GM18870 (cell line): ENCODE measurements at regions not wholly inside any gene's neighbourhood (a gene's known extent, or its start where the extent isn't known, plus 50 kb on each side); places are given as distances from the start of the nearest gene placed in this dataset.
"Not testable (repeated sequence)": the region's sequence is repeated elsewhere in the genome, so short reads cannot be mapped to it uniquely, and the experiment has no call there.

Experiments
- ATAC-seq: cut with Tn5 transposase; IDR thresholded peaks from one replicate; pipeline ENCODE4 v1.9.1; 2021; ENCODE audit warnings: moderate library complexity; ENCODE audit not compliant: unreplicated experiment

DNA sequence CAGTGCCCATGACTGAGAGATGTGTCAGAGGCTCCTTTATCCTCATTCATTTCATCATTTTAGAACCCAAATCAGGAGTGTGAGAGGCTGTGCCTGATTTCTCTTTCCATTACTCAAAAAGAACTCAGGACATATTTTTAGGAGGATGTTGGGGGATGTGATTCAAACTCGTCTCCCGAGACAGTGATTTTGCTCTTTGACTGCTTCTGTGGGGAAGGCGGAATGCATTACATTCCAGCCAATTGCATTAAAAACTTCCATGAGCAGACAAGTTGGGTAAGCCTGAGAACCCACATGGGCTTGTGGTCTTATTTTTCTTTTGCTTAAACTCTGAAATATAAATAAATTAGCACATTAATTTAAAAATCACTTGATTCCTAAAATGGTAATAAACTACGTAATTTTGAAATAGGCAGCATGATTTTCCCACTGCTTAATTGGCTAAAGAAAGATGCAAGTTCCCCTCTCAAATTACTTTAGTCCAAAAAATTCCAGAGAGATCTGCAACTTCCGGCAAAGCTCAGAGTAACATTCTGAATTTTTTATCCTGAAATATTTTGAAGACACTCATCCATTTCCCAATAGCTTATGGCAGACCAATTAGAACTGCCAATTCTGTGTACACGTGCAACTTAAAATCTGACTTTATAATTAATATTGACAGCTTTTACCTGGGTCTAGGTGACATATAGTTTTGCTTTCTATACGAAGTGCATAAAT, 185.6 kb downstream of the C7orf25 start:
- no peak for ATAC-seq

DNA sequence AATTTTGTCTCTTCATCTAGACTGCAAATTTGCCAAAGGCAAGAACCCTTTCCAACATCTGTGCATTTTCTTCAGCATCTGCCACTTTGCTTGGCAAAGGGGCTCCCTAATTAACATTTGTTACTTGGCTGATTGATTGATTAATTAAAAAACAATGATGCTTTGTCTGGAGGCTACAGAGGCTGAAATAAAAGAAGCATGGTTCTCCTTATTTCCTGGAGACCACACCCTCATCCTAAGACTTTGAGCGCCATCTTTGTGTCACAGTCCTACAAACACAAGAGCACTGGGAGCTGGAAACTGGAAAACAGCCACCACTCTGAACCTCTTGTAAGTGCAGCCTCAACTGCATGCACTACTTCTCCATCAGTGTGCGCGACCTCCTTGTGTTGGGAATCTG, 189.2 kb downstream of the C7orf25 start:
- ATAC-seq: no peak

DNA sequence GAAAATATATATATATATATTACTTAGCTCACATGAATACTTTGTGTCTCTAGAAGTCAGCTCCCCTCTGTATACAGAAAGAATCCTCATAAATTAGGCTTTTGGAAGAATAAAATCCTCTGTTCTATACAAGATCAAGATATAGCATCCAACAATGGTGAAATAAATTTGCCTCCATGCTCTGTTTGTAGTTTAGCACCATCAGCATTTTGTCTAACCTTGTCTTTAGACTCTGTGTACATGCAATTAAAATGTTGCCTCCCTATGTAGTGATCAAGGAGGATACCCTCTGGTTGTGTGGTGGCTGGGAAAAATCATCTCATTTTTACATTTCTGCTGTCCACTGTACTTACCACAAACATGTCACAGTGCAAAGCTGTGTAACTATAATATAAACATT, 189.7 kb downstream of the C7orf25 start:
- ATAC-seq: no peak

DNA sequence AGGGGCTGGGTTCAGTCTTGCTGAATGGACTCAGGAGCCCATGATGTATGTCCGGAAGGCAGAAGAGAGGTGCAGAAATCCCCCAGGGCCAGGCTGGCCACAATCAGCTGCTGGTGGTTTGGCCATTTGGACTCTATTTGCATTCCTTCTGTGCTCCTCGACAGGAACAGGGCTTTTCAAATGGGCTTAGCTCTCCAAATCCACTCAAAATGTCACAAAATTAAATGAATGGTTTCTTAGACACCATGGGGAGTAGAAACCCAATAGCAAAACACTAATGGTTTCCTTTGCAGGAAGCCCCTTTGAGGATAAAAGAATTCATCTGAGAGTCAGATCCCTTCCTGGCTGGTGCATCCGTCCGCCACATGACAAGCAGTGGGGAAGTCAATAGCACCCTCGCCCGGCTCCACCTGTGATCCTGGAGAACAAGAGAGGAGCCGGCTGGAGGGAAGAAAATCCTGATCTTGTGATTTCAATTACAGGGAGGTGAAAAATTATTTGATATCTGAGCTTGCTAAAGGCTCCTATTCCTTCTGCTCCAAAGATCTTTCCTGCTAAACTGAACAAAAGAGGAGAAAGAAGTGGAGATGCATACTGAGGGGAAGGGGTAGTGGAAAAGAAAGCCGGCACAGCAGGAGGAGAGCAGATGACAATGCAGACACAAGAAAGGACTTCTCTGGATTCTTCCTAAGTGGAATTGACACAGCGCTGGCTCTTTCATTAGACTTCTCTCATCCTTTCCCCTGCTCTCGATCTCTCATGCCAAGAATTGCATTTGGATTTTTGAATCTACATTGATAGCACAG, 190.7 kb downstream of the C7orf25 start:
- no peak for ATAC-seq

DNA sequence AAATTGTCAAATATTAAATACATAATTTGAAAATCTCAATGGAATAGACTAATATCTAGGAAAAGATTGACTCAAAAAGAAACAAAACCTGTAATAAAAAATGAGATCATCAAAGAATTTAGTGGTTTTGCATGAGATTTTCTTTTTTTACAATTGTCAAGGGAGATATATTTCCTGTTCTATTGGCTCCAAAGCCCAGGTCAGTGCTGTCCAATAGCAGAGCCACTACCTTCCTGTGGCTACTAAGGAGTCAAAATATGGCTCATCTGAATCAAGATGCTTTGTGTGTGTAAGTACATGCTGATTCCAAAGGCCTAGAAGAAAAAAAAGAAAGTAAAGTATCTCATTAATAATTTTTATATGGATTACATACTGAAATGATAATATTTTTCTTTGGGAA, 191.9 kb downstream of the C7orf25 start:
- no peak for ATAC-seq

DNA sequence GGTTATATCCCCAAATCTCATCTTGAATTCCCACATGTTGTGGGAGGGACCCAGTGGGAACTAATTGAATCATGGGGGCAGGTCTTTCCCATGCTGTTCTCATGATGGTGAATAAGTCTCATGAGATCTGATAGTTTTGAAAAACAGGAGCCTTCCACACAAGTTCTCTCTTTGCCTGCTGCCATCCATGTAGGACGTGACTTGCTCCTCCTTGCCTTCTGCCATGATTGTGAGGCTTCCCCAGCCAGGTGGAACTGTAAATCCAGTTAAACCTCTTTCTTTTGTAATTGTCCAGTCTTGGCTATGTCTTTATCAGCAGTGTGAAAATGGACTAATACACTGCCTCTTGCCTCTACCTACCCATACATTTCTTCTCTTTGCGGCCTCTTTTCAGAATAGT, 193.4 kb downstream of the C7orf25 start:
- not testable (repeated sequence) for ATAC-seq

DNA sequence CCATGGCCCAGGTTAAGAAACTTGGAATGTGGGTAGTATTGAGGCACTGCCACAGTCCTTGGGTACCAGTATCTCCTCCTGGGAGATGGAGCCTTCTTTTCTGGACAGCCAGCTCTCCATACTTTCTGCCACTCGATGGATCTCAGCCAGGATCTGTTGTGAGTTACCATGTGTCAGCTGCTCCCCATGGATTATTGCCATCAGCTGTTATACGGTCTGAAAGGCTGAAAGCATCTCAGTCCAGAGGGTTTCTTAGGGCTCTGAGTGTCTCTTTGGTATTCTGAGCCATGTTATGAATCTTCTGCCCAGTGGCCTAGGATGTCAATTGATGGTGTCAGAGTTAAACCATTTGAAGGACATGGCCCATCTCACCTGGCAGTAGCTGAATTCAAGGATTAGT, 197.5 kb downstream of the C7orf25 start:
- no peak for ATAC-seq

DNA sequence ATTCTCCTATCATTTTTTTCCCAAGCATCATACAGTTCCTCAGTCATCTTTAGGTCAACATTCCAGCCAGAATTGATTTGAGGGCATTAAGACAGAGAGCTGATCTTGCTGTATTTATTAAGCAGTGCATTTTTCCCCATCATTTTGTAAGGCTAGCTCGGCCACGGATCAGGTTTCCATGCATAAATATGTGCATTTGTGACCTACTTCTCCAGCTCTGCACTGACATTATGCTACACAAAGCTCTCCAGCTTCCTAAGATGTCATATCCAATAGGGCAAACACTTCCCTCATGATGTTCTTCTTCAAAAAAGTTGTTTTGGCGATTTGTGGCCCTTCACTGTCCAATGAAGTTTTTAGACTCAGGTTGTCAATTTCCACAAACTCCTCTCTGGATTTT, 202.6 kb downstream of the C7orf25 start:
- ATAC-seq: no peak

DNA sequence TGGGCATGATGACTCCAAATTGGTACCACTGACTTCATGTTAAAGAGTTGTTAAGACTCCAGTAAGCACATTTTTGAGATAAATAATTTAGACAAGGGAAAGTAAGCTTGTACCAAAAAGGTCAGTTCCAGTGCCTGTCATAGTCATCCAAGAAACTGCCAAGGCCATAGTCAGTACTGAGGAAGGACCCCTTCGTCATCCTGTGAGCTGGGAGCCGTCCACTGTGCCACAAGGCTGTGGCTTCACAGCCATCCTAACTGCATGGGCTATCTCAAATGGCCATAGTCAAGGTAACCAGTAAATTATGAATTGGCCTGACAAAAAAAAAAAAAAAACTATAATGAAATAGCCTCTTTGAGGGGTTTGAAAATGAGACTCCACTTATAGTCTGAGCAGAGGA, 207.2 kb downstream of the C7orf25 start:
- no peak for ATAC-seq

DNA sequence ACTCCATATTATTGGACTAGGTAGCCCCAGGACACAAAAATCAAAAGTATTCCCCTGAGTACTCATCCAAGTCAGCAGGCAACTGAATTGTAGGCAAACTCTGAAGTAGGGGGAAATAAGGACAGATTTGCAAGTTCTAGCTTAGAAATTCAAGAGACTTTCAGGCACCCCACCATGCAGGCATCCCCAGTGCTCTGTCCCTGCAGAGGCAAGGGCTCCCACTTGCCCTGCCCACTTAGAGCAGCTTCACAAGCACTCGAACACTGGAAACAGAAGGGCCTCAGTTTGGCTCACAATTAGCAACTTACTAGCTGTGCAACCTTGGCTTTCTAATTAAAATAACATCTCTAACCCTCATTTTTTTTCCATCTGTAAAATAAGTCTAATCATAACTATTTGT, 209.2 kb downstream of the C7orf25 start:
- no peak for ATAC-seq

DNA sequence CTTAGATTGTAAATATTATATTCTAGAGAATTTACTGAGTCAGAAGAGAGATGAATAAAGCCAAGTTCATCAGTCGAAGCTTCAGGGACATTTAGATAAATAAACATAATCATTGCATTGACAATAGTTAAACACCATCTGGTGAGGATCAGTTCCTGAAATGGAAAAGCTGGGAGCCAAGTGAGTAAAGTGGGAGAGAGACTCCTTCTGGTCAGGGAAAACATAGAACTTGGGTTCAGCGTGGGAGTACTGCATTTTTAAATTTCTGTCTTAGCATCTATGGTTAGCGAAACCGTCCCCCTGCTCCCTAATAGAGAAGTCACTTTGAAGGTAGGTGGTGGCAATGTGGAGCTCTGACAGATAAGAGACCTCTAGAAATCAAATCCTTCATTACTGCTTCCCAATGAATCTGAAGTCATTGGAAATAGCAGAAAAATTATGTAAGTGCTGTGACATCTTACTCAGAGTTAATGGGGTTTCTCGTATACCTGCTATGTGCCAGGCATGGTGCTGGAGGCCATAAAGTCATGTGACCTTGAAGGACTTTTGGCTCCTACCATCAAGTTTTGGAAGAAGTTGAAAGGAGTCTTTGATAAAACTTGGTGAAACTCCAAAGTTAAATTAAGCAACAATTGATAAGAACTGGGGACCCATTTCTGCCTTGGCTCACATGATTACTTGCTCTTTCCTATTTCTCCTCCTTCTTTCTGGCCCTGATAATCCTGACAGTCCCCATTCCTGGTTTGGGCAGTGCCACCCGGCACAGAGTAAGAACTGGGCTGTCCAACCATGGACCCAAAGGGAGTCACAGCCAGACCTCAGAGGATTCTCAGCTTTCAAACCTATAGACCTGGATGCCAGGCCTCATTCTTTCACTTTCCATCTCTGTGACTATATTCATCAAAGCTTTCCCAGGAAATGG, 211.2 kb downstream of the C7orf25 start:
- no peak for ATAC-seq

DNA sequence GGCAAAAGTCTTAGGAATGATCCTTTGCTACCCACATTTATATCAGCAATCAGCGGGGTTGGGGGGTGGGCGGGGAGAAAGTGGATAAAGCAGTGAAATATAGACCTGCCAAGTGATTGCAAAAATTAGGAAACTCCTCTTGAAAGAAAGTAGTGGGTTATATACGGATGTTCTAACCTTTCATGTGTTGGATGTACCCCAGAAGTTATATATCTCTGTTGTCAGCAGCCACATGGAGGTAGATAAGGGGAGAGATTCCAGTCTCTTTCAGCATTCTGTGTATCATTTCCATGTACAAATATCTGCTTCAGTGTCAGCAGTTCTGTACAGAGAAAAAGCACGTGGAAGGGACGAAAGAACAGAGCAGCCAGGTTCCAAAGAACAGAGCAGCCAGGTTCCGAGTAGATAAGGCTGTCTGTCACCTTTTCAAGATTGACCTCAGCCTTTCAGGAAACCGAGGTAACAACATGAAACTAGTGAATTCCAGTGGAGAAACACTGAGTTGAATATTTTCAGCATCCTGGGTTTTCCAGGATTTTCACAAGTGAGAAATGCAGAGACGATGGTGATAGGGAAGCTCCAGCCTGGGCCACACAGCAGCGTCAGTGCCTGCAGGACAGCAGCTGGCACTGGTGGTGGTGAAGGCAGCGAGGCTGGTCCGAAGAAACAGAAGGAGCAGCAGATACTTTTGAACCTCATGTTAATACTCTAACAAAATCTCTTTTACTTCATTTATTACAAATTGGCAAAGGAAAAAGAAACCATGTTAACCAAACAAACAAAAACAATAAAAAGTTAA, 212.3 kb downstream of the C7orf25 start:
- ATAC-seq: no peak

DNA sequence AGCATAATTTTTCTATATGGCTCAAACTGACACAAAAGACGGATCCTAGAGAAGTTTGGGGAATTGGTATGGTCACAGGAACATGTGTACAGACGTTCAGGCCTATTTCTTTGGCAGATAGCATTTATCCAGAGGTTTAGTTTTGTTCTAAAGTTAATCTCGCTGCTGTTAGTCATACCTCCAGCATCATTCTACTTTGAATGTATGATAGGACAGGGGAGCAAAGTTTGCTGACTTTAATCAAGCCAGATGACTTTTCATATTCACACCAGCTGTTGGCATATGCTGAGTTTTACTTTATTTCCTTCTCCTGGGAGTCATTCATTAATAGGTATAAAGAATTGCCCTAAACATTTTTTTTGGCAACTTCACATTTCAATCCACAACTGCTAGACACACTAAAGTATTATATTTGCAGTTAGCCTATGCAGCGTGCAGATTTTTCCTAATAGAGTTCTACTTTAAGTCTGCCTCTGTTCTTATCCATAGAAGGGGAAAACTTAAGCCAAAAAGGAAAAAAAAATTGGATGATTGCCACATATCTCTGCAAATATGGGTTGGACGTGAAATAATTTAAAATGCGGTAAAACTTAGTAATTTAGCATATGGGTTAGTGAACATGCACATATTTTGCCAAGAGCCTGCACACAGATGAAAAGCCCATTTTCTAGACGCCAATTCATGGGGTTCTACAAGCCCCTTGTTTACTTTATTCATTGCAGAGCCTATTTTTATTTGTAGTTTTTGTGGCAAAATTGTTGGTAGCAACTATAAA, 213.1 kb downstream of the C7orf25 start:
- no peak for ATAC-seq

DNA sequence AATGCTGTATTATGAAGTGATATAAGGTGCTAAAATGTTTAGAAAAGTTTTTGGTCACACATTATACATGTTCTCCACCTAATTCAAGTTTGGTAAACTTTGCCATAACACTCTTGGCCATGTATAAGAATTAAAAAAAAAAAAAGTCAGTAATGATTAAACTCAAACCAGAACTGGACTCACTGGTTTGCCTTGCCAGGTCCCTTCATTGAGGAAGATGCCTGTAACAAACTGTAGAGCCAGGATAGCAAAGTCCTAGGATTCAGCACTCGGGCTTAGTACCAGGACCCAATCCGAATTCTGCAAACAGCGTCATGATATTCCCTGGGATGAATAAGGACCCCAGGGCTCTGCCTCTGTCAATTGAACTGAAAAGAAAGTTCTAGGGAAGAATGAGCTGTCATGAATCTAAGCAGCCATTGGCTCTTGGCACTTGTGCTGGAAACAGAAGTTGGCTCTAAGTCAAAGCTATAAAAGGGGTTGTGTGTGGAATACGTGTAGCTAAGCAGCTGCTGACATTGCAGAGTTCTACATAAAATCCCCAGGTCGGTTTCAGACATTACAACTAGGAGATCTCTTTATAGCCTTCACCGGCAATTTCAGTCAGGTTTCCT, 216.9 kb downstream of the C7orf25 start:
- no peak for ATAC-seq

DNA sequence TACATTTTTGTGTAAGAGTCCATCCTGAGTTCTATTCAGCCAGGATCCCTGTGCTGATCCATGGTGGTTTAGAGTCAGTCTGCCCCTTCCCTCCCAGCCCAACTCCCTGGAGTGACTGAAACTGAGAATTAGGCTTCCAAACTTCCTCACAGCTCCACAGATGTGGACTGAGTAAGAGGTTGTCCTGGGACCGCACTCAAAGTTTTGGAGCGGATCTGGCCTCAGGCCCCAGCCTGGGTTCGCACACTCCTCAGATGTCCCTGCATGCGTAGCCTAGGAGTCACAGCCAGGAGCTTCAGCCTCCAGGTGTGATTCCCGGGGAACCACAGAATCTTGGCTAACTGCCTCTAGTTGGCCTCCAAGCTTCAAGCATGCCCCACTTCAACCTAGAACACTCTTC, 218.1 kb downstream of the C7orf25 start:
- no peak for ATAC-seq

DNA sequence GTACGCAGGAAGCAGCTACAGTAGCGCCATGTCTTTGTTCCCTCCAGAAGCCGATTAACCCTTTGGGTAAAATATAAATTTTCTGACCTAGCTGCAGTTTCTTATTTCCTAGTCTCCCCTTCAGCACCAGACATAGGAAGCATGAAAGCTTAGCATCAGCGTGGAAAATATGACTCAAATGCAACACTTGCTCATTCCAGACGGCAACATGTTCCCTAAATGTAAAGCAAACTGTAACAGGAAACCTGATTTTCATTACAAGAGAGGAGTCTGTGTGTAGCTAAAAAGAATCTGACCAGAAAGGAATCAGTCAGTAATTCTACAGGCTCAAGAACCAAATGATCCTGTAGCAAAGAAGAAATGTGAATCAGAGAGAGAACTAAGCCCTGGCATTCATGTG, 219.2 kb downstream of the C7orf25 start:
- ATAC-seq: no peak

DNA sequence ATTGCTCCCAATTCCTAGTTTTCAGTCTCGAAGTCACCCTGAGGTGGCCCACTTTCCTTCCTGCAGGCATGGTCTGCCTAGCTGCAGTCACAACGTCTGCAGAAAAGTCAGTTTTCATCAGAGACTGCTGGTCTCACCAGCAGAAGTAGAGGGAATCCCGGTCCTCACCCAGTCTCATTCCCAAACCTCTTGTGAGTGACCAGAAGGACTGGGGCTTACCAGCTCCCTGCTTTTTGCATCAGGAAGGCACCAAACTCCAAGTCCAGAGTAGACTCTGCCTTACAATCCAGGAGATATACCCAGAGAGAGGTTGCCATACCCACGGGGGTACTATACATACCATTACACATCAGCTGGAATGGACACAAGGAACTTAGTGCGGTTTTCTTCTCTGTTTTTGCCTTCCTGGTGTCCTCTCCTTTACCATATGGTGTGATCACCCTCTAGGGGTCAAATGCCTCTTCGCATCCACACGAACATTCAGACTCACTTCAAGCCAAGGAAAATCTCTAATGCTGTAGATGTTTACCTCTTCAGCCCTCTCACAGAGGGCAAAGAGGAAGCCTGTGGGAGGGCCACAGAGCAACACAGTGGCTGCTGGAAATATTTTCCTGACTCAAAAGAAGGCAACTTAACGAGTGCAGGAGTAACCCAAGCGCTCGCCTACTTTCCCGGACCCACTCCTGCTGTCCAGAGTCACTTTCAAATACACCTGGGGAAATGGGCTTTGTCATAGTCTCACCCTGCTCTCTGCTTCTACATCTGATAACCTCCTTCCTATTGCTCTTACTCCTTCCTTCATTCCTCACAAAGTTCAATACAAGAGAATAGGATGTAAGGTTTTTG, 220.9 kb downstream of the C7orf25 start:
- ATAC-seq: no peak

DNA sequence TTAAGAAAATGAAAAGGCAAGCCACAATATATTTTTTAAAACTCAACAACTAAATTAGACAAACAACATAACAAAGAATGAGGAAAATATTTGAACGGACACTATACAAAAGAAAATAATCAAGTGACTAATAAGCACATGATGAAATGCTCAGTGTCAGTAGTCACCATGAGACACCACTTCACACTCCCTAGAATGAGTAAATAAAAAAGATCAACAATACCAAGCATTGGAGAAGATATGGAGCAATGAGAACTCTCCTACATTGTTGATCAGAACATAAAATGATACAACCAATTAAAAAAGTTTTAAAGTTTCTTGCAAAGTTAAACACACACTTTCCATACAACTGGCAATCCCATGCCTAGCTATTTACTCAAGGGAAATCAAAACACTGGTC, 222.2 kb downstream of the C7orf25 start:
- ATAC-seq: no peak

DNA sequence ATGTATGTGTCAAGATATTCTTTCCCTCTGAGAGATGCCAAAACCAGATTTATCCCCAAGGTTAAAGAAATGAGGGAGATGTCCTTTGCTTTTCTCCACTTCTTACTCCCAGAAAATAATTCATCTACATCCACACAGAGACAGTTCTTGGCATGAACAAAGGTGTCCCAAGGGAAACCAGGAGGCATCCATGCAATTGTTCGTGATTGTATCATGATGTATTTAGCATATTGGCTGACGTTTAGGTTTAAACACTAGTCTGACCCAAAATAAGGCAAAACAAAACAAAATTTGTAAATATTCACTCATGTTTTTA, 223.9 kb downstream of the C7orf25 start:
- ATAC-seq: no peak
